B cell (primary cell): ENCODE measurements at regions not wholly inside any gene's neighbourhood (a gene's known extent, or its start where the extent isn't known, plus 50 kb on each side); places are given as distances from the start of the nearest gene placed in this dataset.

Experiments
- ATAC-seq: fragments of 200-7000 bp; cut with Tn5 transposase; one replicate; pipeline ENCODE4 v1.10.0; 2021; ENCODE audit warnings: low read depth, mild to moderate bottlenecking, moderate number of reproducible peaks, moderate library complexity
- CTCF ChIA-PET: fragments of 350-600 bp; sonication (Branson Sonifier 250); formaldehyde crosslinking; loops from one replicate; lab custom pipeline; 2021; ENCODE audit warnings: antibody characterized with exemption, inconsistent platforms; lab: Charles Lee
- POLR2A ChIA-PET: fragments of 350-600 bp; sonication (Branson Sonifier 250); formaldehyde crosslinking; loops from one replicate; lab custom pipeline; 2021; ENCODE audit warnings: antibody characterized with exemption; lab: Charles Lee
- DNase-seq: peaks from one replicate; pipeline ENCODE4 v3.0.0; 2013
- H2AFZ ChIP-seq: 2 replicates; pipeline ENCODE4 v1.6.1; 2012; ENCODE audit warnings: mild to moderate bottlenecking, low read depth, low read length; ENCODE audit not compliant: insufficient read depth, poor library complexity, severe bottlenecking
- H3K27ac ChIP-seq, 2 donors: 1 replicate in 1 of 2; 2 replicates in 1 of 2; pipeline ENCODE4 v1.5.1; 2012 to 2013; ENCODE audit warnings: low read length in 2 of 2, mild to moderate bottlenecking in 2 of 2, moderate library complexity in 1 of 2
- H3K27me3 ChIP-seq, 4 experiments: fragments of 200-600 bp in 1 of 4; sonication (generic) in 1 of 4; replicated peaks in 1 of 4; 1 replicate in 2 of 4; 2 replicates in 2 of 4; pipeline versions ENCODE4 v1.6.1 to v1.7.0; 2013 to 2016; ENCODE audit warnings: low read length in 3 of 4, mild to moderate bottlenecking in 2 of 4, mixed read lengths in 1 of 4, moderate library complexity in 1 of 4; ENCODE audit not compliant: insufficient read depth in 4 of 4, control insufficient read depth in 3 of 4; ENCODE audit errors: control extremely low read depth in 1 of 4
- H3K36me3 ChIP-seq, 2 experiments: replicated peaks in 1 of 2; 1 replicate in 1 of 2; 2 replicates in 1 of 2; pipeline versions ENCODE4 v1.6.1 to v1.7.1; 2013; ENCODE audit warnings: low read length in 1 of 2; ENCODE audit not compliant: insufficient read depth in 2 of 2, control insufficient read depth in 1 of 2; ENCODE audit errors: control extremely low read depth in 1 of 2, extremely low read depth in 1 of 2
- H3K4me1 ChIP-seq, 2 donors: fragments of 200-600 bp in 1 of 2; sonication (generic) in 1 of 2; 1 replicate in 1 of 2; 2 replicates in 1 of 2; pipeline versions ENCODE4 v1.5.1 to v1.6.1; 2013 to 2017; ENCODE audit warnings: low read length in 2 of 2; ENCODE audit not compliant: control insufficient read depth in 2 of 2, insufficient read depth in 2 of 2
- H3K4me2 ChIP-seq: replicated peaks from 2 replicates; pipeline ENCODE3; 2012; ENCODE audit warnings: mild to moderate bottlenecking, low read depth, low read length; ENCODE audit not compliant: poor library complexity, severe bottlenecking
- H3K4me3 ChIP-seq, 5 experiments: fragments of 200-600 bp in 1 of 5; sonication (generic) in 1 of 5; 1 replicate in 3 of 5; 2 replicates in 2 of 5; pipeline versions ENCODE4 v1.5.1 to v1.7.0; 2011 to 2016; ENCODE audit warnings: low read length in 4 of 5, mild to moderate bottlenecking in 4 of 5, low read depth in 2 of 5, control low read depth in 1 of 5, moderate library complexity in 1 of 5; ENCODE audit not compliant: insufficient read depth in 1 of 5; ENCODE audit errors: control extremely low read depth in 1 of 5, extremely low read depth in 1 of 5
- H3K79me2 ChIP-seq: fragments of 200-600 bp; sonication (generic); one replicate; pipeline ENCODE4 v1.6.0; 2016; ENCODE audit warnings: low read length; ENCODE audit not compliant: control insufficient read depth, insufficient read depth
- H3K9ac ChIP-seq: fragments of 200-600 bp; sonication (generic); 2 replicates; pipeline ENCODE4 v1.6.1; 2017; ENCODE audit warnings: mild to moderate bottlenecking, low read length, moderate library complexity
- H3K9me3 ChIP-seq, 3 donors: one replicate each; pipeline versions ENCODE4 v1.6.1 to v1.7.1; 2013; ENCODE audit warnings: low read length in 2 of 3; ENCODE audit not compliant: control insufficient read depth in 2 of 3, insufficient read depth in 1 of 3; ENCODE audit errors: control extremely low read depth in 1 of 3
- H4K20me1 ChIP-seq: 2 replicates; pipeline ENCODE4 v1.6.0; 2012; ENCODE audit warnings: mild to moderate bottlenecking, low read length; ENCODE audit not compliant: insufficient read depth, control insufficient read depth, poor library complexity, severe bottlenecking
- H3K27ac Mint-ChIP-seq: one replicate; pipeline ENCODE4 v1.8.0; 2021; ENCODE audit warnings: mixed read lengths
- H3K27me3 Mint-ChIP-seq: one replicate; pipeline ENCODE4 v1.8.0; 2021; ENCODE audit warnings: mixed read lengths
- H3K4me1 Mint-ChIP-seq: one replicate; pipeline ENCODE4 v1.8.0; 2021; ENCODE audit warnings: mixed read lengths
- H3K4me3 Mint-ChIP-seq: one replicate; pipeline ENCODE4 v1.8.0; 2021; ENCODE audit warnings: mixed read lengths
- H3K9me3 Mint-ChIP-seq: one replicate; pipeline ENCODE4 v1.8.0; 2022; ENCODE audit warnings: mixed read lengths; ENCODE audit not compliant: insufficient read depth
- CTCF ChIP-seq: fragments of 200-600 bp; IDR thresholded peaks from one replicate; pipeline ENCODE4 v1.8.0; 2022; ENCODE audit warnings: antibody characterized with exemption, mild to moderate bottlenecking
- EZH2 ChIP-seq: IDR thresholded peaks from 2 replicates; pipeline ENCODE4 v1.6.1; 2012; ENCODE audit warnings: borderline replicate concordance, low read depth, mild to moderate bottlenecking, moderate library complexity, low read length; ENCODE audit not compliant: insufficient read depth, poor library complexity, severe bottlenecking
- WGBS: methylation state at CpG from one replicate; pipeline ENCODE4 v1.1.5; 2013; ENCODE audit warnings: missing lambda C conversion rate; ENCODE audit not compliant: insufficient coverage; 5-methylcytosine and 5-hydroxymethylcytosine counted together
- intact Hi-C: fragments of 100-400 bp; cut with micrococcal nuclease; formaldehyde crosslinking; loops from one replicate; pipeline ENCODE4 v1.10.0; 2022

GRCh38 chr13:73419186-73419585 lies 360.4 kb downstream of the KLF5 start:
- no CpG with 5 or more reads among the region's 1 CpG for WGBS
- TF ChIP-seq CTCF (no peak), EZH2 (no peak)
- Histone ChIP-seq H3K79me2 (no peaks in the 10 kb centered on the region), H3K36me3 (no peaks in the 10 kb centered on the region), H2AFZ (no peak overlapping the region), H3K27me3 (no peaks in the 10 kb centered on the region), H4K20me1 (no peaks in the 10 kb centered on the region), H3K4me2 (no peak overlapping the region), H3K9ac (no peak overlapping the region), H3K9me3 (peaks cover 0 to 6% (median 0%) of the 10 kb centered on the region in 3 donors), H3K4me3 (no peak overlapping the region), H3K27ac (no peak overlapping the region), H3K4me1 (no peaks in the 10 kb centered on the region)
- intact Hi-C loops: no loop called here
- H3K4me3 Mint-ChIP-seq: no peak overlapping the region
- ATAC-seq (no peak), DNase-seq (no peak)
- no peaks in the 10 kb centered on the region for H3K27me3 Mint-ChIP-seq
- no peaks in the 10 kb centered on the region for H3K9me3 Mint-ChIP-seq
- ChIA-PET CTCF (no interaction called here), POLR2A (no interaction called here)
- no peaks in the 10 kb centered on the region for H3K4me1 Mint-ChIP-seq
- H3K27ac Mint-ChIP-seq: no peak overlapping the region

- CTCF ChIA-PET: no interaction called here
- peaks cover 0 to 6% (median 0%) of the 10 kb centered on the region in 3 donors for H3K9me3 ChIP-seq
- H3K4me1 ChIP-seq: no peaks in the 10 kb centered on the region
- Mint-ChIP-seq H3K27ac (no peak overlapping the region), H3K9me3 (no peaks in the 10 kb centered on the region), H3K4me1 (no peaks in the 10 kb centered on the region), H3K4me3 (no peak overlapping the region), H3K27me3 (no peaks in the 10 kb centered on the region)
- H3K4me3 ChIP-seq: no peak overlapping the region
- H3K4me2 ChIP-seq: no peak overlapping the region
- ATAC-seq (no peak), DNase-seq (no peak)
- no peak overlapping the region for H3K27ac ChIP-seq
- no peaks in the 10 kb centered on the region for H3K27me3 ChIP-seq
- H4K20me1 ChIP-seq: no peaks in the 10 kb centered on the region
- H2AFZ ChIP-seq: no peak overlapping the region
- intact Hi-C loops: no loop called here
- no peak for TF ChIP-seq EZH2
- TF ChIP-seq CTCF: no peak
- no peaks in the 10 kb centered on the region for H3K36me3 ChIP-seq
- no peaks in the 10 kb centered on the region for H3K79me2 ChIP-seq
- WGBS: 93% methylated on average over 8 of the region's 13 CpGs
- no peak overlapping the region for H3K9ac ChIP-seq
- POLR2A ChIA-PET: no interaction called here
Measured at GRCh38 chr13:73417012-73417615, 358.3 kb downstream of the KLF5 start.
